Body of pancreas (tissue), 4 donors: ENCODE measurements at regions not wholly inside any gene's neighbourhood (a gene's known extent, or its start where the extent isn't known, plus 50 kb on each side); places are given as distances from the start of the nearest gene placed in this dataset.

Experiments
- POLR2A ChIP-seq, 3 donors: fragments of 450-650 bp; IDR thresholded peaks; one replicate each; pipeline ENCODE4 v1.6.1; 2016; ENCODE audit warnings: antibody characterized with exemption in 3 of 3, mild to moderate bottlenecking in 2 of 3
- TF ChIP-seq, protein P1 (sequence below), 7 experiments: fragments of 450-650 bp in 4 of 7; fragments of 200-600 bp in 3 of 7; sonication (generic) in 3 of 7; IDR thresholded peaks; one replicate each; pipeline ENCODE4 v1.5.1; 2016 to 2019; ENCODE audit warnings: antibody characterized with exemption in 7 of 7

DNA sequence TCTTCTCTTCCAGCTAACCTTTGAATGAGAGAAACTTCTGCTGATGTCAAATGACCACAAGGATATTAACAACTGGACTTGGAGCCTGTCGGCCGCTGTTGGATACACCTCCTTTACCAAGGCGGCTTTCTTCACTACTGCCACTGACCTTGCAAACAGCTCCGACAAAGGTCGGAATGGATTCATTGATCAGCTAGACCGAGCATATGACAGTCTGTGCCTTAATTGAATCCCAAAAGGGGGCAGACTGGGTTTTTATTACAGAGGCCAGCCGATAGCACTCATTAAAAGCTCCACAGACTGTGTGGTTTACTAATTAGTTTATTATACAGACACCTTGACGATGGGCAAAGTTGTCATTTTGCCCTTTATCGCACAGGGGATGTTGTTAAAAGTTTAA is 394.5 kb downstream of the RERGL start:
- TF ChIP-seq, protein P1, sequence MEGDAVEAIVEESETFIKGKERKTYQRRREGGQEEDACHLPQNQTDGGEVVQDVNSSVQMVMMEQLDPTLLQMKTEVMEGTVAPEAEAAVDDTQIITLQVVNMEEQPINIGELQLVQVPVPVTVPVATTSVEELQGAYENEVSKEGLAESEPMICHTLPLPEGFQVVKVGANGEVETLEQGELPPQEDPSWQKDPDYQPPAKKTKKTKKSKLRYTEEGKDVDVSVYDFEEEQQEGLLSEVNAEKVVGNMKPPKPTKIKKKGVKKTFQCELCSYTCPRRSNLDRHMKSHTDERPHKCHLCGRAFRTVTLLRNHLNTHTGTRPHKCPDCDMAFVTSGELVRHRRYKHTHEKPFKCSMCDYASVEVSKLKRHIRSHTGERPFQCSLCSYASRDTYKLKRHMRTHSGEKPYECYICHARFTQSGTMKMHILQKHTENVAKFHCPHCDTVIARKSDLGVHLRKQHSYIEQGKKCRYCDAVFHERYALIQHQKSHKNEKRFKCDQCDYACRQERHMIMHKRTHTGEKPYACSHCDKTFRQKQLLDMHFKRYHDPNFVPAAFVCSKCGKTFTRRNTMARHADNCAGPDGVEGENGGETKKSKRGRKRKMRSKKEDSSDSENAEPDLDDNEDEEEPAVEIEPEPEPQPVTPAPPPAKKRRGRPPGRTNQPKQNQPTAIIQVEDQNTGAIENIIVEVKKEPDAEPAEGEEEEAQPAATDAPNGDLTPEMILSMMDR (IDR thresholded peaks at IDR 0.05): no peak
- no peak for TF ChIP-seq POLR2A (IDR thresholded peaks at IDR 0.05)
